IMR-90 (cell line): ENCODE measurements at regions not wholly inside any gene's neighbourhood (a gene's known extent, or its start where the extent isn't known, plus 50 kb on each side); places are given as distances from the start of the nearest gene placed in this dataset.
"Not testable (repeated sequence)": the region's sequence is repeated elsewhere in the genome, so short reads cannot be mapped to it uniquely, and the experiment has no call there.

Experiments
- ATAC-seq: fragments of 200-7000 bp; cut with Tn5 transposase; 2 replicates; pipeline ENCODE4 v1.9.1; 2020; ENCODE audit warnings: low read depth, mild to moderate bottlenecking, moderate library complexity
- BruUV-seq: library from RNA; stranded (reverse); fragments of 400-500 nt; replicated peaks from 2 replicates; lab custom pipeline; 2021; lab: Mats Ljungman, UMichigan
- CTCF ChIA-PET: fragments of 300-600 bp; formaldehyde crosslinking; extraction: SDS; loops from one replicate; lab custom pipeline; 2021; ENCODE audit warnings: antibody characterized with exemption; lab: Yijun Ruan, JAX
- POLR2A ChIA-PET: fragments of 300-600 bp; sonication (Branson Sonifier 250); formaldehyde crosslinking; loops from one replicate; lab custom pipeline; 2022; ENCODE audit warnings: antibody characterized with exemption; ENCODE audit not compliant: unreplicated experiment; lab: Charles Lee
- DNase-seq: peaks from one replicate; pipeline ENCODE4 v3.0.0; 2013
- H2AFZ ChIP-seq: replicated peaks from 2 replicates; pipeline ENCODE3; 2013; ENCODE audit warnings: low read length, mild to moderate bottlenecking; ENCODE audit not compliant: poor library complexity
- H2AK5ac ChIP-seq: 2 replicates; pipeline ENCODE4 v1.6.1; 2013; ENCODE audit warnings: low read depth, low read length, inconsistent platforms
- H2AK9ac ChIP-seq: replicated peaks from 2 replicates; pipeline ENCODE3; 2013; ENCODE audit warnings: mild to moderate bottlenecking, low read depth, low read length, moderate library complexity; ENCODE audit not compliant: poor library complexity
- H2BK120ac ChIP-seq: 2 replicates; pipeline ENCODE4 v1.6.1; 2013; ENCODE audit warnings: low read depth, low read length, inconsistent platforms
- H2BK15ac ChIP-seq: 3 replicates; pipeline ENCODE4 v1.6.1; 2013; ENCODE audit warnings: low read depth, low read length, inconsistent platforms
- H2BK20ac ChIP-seq: 2 replicates; pipeline ENCODE4 v1.6.1; 2013; ENCODE audit warnings: low read depth, mild to moderate bottlenecking, inconsistent platforms, low read length, moderate library complexity
- H2BK5ac ChIP-seq: 2 replicates; pipeline ENCODE4 v1.6.1; 2013; ENCODE audit warnings: mild to moderate bottlenecking, low read depth, low read length, inconsistent platforms; ENCODE audit not compliant: poor library complexity, severe bottlenecking
- H3K14ac ChIP-seq: replicated peaks from 2 replicates; pipeline ENCODE4 v1.6.1; 2013; ENCODE audit warnings: low read depth, low read length, inconsistent platforms
- H3K18ac ChIP-seq: 2 replicates; pipeline ENCODE4 v1.6.1; 2013; ENCODE audit warnings: low read depth, low read length, control low read depth
- H3K23ac ChIP-seq: 2 replicates; pipeline ENCODE4 v1.6.1; 2013; ENCODE audit warnings: low read depth, low read length, inconsistent platforms
- H3K27ac ChIP-seq: 2 replicates; pipeline ENCODE4 v1.5.1; 2013; ENCODE audit warnings: mild to moderate bottlenecking, control low read depth, low read length; ENCODE audit not compliant: insufficient read depth
- H3K27me3 ChIP-seq: 2 replicates; pipeline ENCODE4 v1.6.1; 2013; ENCODE audit warnings: low read length; ENCODE audit not compliant: control insufficient read depth, insufficient read depth
- H3K36me3 ChIP-seq: 2 replicates; pipeline ENCODE4 v1.6.1; 2013; ENCODE audit warnings: low read length, mixed read lengths; ENCODE audit not compliant: control insufficient read depth, insufficient read depth
- H3K4ac ChIP-seq: 2 replicates; pipeline ENCODE4 v1.6.1; 2013; ENCODE audit warnings: low read depth, low read length, inconsistent platforms
- H3K4me1 ChIP-seq: 2 replicates; pipeline ENCODE4 v1.6.1; 2013; ENCODE audit warnings: low read length, mixed read lengths; ENCODE audit not compliant: control insufficient read depth, insufficient read depth
- H3K4me2 ChIP-seq: 2 replicates; pipeline ENCODE4 v1.6.1; 2013; ENCODE audit warnings: low read depth, mild to moderate bottlenecking, control low read depth, low read length, moderate library complexity
- H3K4me3 ChIP-seq: 2 replicates; pipeline ENCODE4 v1.5.1; 2013; ENCODE audit warnings: low read depth, mild to moderate bottlenecking, control low read depth, low read length, moderate library complexity; ENCODE audit not compliant: insufficient read depth
- H3K56ac ChIP-seq: 2 replicates; pipeline ENCODE4 v1.6.1; 2013; ENCODE audit warnings: low read length, inconsistent platforms; ENCODE audit not compliant: insufficient read depth; ENCODE audit errors: extremely low read depth
- H3K79me1 ChIP-seq, 2 experiments: 2 replicates each; pipeline ENCODE4 v1.6.1; 2013; ENCODE audit warnings: low read length in 2 of 2, inconsistent platforms in 1 of 2, low read depth in 1 of 2
- H3K9ac ChIP-seq: 2 replicates; pipeline ENCODE4 v1.6.1; 2013; ENCODE audit warnings: low read depth, low read length, control low read depth
- H3K9me1 ChIP-seq: 2 replicates; pipeline ENCODE4 v1.6.1; 2013; ENCODE audit warnings: low read length, inconsistent platforms; ENCODE audit not compliant: insufficient read depth
- H3K9me3 ChIP-seq: 2 replicates; pipeline ENCODE4 v1.6.1; 2013; ENCODE audit warnings: low read length; ENCODE audit not compliant: control insufficient read depth, insufficient read depth
- H4K20me1 ChIP-seq: 2 replicates; pipeline ENCODE4 v1.6.1; 2013; ENCODE audit warnings: low read length, inconsistent platforms; ENCODE audit not compliant: insufficient read depth
- H4K5ac ChIP-seq: 2 replicates; pipeline ENCODE4 v1.6.1; 2013; ENCODE audit warnings: mild to moderate bottlenecking, low read depth, low read length, control low read depth
- H4K8ac ChIP-seq, 2 experiments: 2 replicates each; pipeline ENCODE4 v1.6.1; 2013; ENCODE audit warnings: low read depth in 2 of 2, low read length in 2 of 2, control low read depth in 1 of 2, inconsistent platforms in 1 of 2
- H4K91ac ChIP-seq: 2 replicates; pipeline ENCODE4 v1.6.1; 2013; ENCODE audit warnings: low read depth, low read length, inconsistent platforms; ENCODE audit not compliant: insufficient read depth
- WGBS, 2 experiments: methylation state at CpG; one replicate each; pipeline versions ENCODE4 v1.1.5 to v1.1.7; 2013; ENCODE audit warnings: missing lambda C conversion rate in 2 of 2; ENCODE audit not compliant: insufficient read length in 1 of 2; ENCODE audit errors: extremely low coverage in 2 of 2; 5-methylcytosine and 5-hydroxymethylcytosine counted together
- dilution Hi-C: fragments of 300-500 bp; cut with HindIII; formaldehyde crosslinking; loops from one replicate; pipeline ENCODE4 v1.14.3; 2018; ENCODE audit warnings: low sequenced_read_pairs; ENCODE audit not compliant: unreplicated experiment
- in situ Hi-C: fragments of 300-500 bp; cut with MboI; formaldehyde crosslinking; loops from 3 replicates; pipeline ENCODE4 v1.14.3; 2019; ENCODE audit warnings: low sequenced_read_pairs, inconsistent platforms, mixed read lengths
- intact Hi-C: fragments of 100-400 bp; cut with micrococcal nuclease; formaldehyde crosslinking; loops from 2 replicates; pipeline ENCODE4 v1.10.0; 2022

DNA sequence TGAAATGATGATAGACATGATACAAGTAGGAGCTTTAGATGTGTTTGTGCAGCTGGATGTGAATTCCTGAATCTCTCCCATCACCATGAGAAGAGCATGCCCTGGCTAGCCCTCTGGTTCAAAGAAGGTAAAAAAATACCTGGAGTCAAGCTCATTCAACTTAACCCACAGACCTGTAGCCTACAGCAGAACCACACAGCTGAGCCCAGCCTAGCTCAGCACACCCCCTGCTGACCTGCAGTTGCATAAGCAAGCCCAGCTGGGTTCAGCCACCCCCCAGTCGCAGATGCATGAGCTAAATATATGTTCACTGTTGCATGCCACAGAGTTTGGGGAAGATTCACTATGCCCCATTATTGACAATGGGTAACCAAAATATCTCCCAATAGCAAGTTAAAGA lies 200.2 kb downstream of the NPIPA8 start:
- H3K4ac ChIP-seq, H2BK120ac ChIP-seq, intact Hi-C loops, DNase-seq, dilution Hi-C loops, H3K36me3 ChIP-seq, H2AK9ac ChIP-seq, H3K4me1 ChIP-seq, H3K9ac ChIP-seq, H3K9me1 ChIP-seq, H4K20me1 ChIP-seq, H3K14ac ChIP-seq, H3K27me3 ChIP-seq, H4K91ac ChIP-seq, H3K18ac ChIP-seq, POLR2A ChIA-PET, H3K9me3 ChIP-seq, H4K5ac ChIP-seq, H3K4me3 ChIP-seq, H3K4me2 ChIP-seq, H2BK5ac ChIP-seq, H2AK5ac ChIP-seq, H3K27ac ChIP-seq, H2BK15ac ChIP-seq, in situ Hi-C loops, ATAC-seq, H3K23ac ChIP-seq, H2BK20ac ChIP-seq, H4K8ac ChIP-seq, H3K79me1 ChIP-seq, BruUV-seq, H2AFZ ChIP-seq, H3K56ac ChIP-seq: not testable (repeated sequence)
- CTCF ChIA-PET: interaction anchor here (0.7 kb wide), 1 partner anchor 668 kb away, joined by 4 read pairs; no protein-coding TSS in a partner anchor
- WGBS, 2 experiments: no CpG with 5 or more reads among the region's 1 CpG

DNA sequence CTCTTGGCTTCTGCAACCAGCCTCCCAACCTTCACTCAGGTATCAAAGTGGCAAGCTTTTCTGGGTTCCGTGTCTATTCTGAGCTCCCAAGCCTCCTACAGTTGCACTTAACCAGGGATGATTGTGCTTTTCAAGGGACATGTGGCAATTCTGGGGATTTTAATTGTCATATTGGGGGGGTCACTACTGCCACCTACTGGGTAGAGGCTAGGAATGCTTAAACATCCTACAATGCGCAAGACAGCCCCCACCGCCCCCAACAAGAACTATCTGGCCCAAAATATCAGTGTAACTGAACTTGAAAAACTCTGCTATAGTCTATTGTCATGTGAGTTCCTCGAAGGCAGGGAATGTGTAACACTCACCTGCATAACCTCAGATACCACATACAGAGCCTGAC lies 201.5 kb downstream of the NPIPA8 start:
- ATAC-seq, H2AFZ ChIP-seq, dilution Hi-C loops, H3K56ac ChIP-seq, H3K9ac ChIP-seq, H2BK120ac ChIP-seq, H3K79me1 ChIP-seq, H3K23ac ChIP-seq, H3K27me3 ChIP-seq, H3K14ac ChIP-seq, H3K9me1 ChIP-seq, H4K91ac ChIP-seq, intact Hi-C loops, H4K5ac ChIP-seq, H3K4ac ChIP-seq, H3K4me3 ChIP-seq, H2BK20ac ChIP-seq, DNase-seq, in situ Hi-C loops, CTCF ChIA-PET, H2BK5ac ChIP-seq, H3K18ac ChIP-seq, H3K36me3 ChIP-seq, H2AK9ac ChIP-seq, H2BK15ac ChIP-seq, H3K27ac ChIP-seq, POLR2A ChIA-PET, H4K8ac ChIP-seq, H4K20me1 ChIP-seq, H3K9me3 ChIP-seq, H3K4me2 ChIP-seq, BruUV-seq, H3K4me1 ChIP-seq, H2AK5ac ChIP-seq: not testable (repeated sequence)
- WGBS, 2 experiments: no CpG with 5 or more reads among the region's 4 CpGs
